ENCODE measurements at regions not wholly inside any gene's neighbourhood (a gene's known extent, or its start where the extent isn't known, plus 50 kb on each side); places are given as distances from the start of the nearest gene placed in this dataset.

DNA sequence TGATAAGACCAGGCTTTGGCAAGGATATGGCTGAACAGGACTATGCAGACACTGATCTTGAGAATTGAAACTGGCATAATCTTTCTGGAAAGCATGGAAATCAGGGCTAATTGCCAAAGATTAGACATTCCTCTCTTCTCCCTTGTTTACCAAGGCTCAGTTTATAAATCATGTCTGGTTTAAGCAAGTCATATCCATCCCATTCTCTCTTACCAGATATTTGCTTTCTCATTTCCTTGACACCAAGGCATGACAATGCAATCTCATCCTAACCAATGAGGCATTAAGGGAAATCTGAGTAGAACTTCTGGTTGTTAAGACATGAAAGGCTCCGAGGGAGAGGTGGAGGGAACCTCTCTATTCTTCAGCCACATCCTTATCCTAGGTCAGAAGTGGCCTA, 110.3 kb upstream of the CEP85L start:
- Mint-ChIP-seq H3K4me1 (peaks cover 2% of the 10 kb centered on the region), H3K27me3 (ENCODE audit: low read depth, poor library complexity) (peaks cover 2% of the 10 kb centered on the region), H3K27ac (no peak overlapping the region), H3K9me3 (no peaks in the 10 kb centered on the region), H3K36me3 (ENCODE audit: low read depth) (no peaks in the 10 kb centered on the region), H3K4me3 (no peak overlapping the region)
- DNase-seq: no peak
- TF ChIP-seq, protein P1, sequence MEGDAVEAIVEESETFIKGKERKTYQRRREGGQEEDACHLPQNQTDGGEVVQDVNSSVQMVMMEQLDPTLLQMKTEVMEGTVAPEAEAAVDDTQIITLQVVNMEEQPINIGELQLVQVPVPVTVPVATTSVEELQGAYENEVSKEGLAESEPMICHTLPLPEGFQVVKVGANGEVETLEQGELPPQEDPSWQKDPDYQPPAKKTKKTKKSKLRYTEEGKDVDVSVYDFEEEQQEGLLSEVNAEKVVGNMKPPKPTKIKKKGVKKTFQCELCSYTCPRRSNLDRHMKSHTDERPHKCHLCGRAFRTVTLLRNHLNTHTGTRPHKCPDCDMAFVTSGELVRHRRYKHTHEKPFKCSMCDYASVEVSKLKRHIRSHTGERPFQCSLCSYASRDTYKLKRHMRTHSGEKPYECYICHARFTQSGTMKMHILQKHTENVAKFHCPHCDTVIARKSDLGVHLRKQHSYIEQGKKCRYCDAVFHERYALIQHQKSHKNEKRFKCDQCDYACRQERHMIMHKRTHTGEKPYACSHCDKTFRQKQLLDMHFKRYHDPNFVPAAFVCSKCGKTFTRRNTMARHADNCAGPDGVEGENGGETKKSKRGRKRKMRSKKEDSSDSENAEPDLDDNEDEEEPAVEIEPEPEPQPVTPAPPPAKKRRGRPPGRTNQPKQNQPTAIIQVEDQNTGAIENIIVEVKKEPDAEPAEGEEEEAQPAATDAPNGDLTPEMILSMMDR (IDR thresholded peaks at IDR 0.05): no peak

DNA sequence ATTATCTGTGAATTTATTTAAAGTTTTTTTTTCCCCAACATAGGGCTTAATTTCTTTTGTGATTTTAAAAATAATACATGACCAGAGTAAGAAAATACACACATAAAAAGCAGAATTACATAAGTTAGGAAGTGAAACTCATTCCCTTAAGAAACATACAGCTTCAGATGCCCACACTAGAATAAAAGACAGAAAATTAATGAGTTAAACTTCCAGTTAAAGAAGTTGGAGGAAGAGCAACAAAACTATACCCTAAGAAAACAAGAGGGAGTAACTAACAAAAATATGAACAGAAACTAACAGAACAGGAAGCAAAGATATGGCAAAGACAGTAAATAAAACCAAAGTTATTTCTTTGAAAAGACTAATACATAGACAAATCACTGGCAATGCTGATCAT, 107.6 kb upstream of the CEP85L start:
- no peak overlapping the region for H3K4me3 Mint-ChIP-seq
- peaks cover 6% of the 10 kb centered on the region for H3K4me1 Mint-ChIP-seq
- H3K27ac Mint-ChIP-seq: no peak overlapping the region
- no peak for DNase-seq
- no peaks in the 10 kb centered on the region for H3K27me3 Mint-ChIP-seq (ENCODE audit: low read depth, poor library complexity)
- H3K9me3 Mint-ChIP-seq: no peaks in the 10 kb centered on the region
- TF ChIP-seq, protein P1 (IDR thresholded peaks at IDR 0.05): no peak
- H3K36me3 Mint-ChIP-seq (ENCODE audit: low read depth): no peaks in the 10 kb centered on the region

DNA sequence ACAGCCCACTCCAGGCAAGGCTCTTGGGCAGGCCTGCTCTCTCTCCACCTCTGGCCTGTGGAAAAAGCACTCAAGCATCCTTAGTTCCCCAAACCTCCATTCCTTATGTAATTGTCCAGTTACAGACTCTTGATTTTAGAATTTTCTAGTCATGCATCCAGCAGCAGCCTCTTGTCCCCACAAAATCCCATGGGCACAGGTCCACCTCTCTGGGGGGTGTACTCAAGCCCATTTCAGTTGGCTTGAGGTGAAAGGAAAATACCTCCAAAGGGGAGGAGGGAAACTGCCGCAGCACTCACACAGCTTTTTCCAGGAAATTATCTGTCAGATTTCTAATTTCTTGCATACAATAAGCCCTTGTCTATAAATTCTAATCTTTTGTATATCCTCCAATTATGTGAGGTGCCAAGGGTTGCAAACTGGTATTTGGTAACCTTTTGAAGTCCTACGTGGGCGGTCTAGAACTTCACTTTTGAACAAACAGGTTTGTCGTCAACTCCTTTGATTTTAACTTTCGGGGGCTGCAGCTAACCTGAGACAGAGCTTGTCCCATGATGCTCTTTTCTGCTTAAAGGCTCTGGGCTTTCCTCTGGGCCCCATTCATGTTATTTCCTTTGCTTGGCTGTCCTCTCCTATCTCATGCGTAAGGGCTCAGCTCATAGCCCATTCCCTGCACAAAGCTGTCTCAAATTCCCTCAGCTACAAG, 104.7 kb upstream of the CEP85L start:
- no peak overlapping the region for H3K4me3 Mint-ChIP-seq
- H3K36me3 Mint-ChIP-seq (ENCODE audit: low read depth): no peaks in the 10 kb centered on the region
- peaks cover 6% of the 10 kb centered on the region for H3K4me1 Mint-ChIP-seq
- peak overlapping the region; percentile 1 for H3K27ac Mint-ChIP-seq
- H3K9me3 Mint-ChIP-seq: no peaks in the 10 kb centered on the region
- no peak for DNase-seq
- no peaks in the 10 kb centered on the region for H3K27me3 Mint-ChIP-seq (ENCODE audit: low read depth, poor library complexity)
- TF ChIP-seq, protein P1 (IDR thresholded peaks at IDR 0.05): no peak

DNA sequence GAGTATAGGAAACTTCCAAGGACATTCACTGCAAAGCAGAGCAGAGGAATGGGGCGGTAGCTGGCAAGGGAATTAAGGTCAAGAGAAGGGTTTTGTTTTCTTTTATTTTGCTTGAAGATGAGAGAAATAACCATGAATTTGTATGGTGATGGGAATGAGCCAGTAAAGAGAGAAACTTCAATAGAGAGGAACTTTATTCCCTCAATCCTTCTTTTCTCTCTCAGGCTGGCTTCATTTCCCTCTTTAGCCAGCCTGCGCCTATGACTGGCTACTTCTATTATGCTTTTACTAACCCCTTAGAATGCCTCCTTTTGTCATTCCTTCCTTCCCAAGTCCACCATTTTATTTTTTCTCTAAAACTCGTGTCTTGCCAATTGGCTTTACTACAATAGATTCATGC, 101.4 kb upstream of the CEP85L start:
- Mint-ChIP-seq H3K9me3 (no peaks in the 10 kb centered on the region), H3K27ac (peak overlapping the region; percentile 21), H3K36me3 (ENCODE audit: low read depth) (no peaks in the 10 kb centered on the region), H3K4me3 (no peak overlapping the region), H3K4me1 (peaks cover 12% of the 10 kb centered on the region), H3K27me3 (ENCODE audit: low read depth, poor library complexity) (no peaks in the 10 kb centered on the region)
- TF ChIP-seq, protein P1 (IDR thresholded peaks at IDR 0.05): no peak
- no peak for DNase-seq

DNA sequence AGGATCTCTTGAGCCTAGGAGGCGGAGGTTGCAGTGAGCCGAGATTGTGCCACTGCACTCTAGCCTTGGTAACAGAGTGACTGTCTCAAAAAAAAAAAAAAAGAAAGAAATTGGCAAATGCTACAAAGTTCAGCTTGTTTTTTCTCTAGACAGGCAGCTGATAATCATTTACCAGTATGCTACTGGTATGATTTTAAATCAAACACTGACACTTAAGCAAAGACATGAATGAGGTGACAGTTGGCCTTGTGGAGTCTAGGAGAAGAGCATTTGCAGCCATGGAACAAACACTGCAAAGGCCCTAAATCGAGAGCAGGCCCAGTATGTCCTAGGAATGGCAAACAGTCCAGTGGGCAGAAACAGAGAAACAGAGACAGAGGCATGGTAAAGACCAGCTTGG, 99.7 kb upstream of the CEP85L start:
- H3K4me3 Mint-ChIP-seq: no peak overlapping the region
- no peak overlapping the region for H3K27ac Mint-ChIP-seq
- no peak for DNase-seq
- H3K9me3 Mint-ChIP-seq: no peaks in the 10 kb centered on the region
- no peaks in the 10 kb centered on the region for H3K36me3 Mint-ChIP-seq (ENCODE audit: low read depth)
- no peaks in the 10 kb centered on the region for H3K27me3 Mint-ChIP-seq (ENCODE audit: low read depth, poor library complexity)
- TF ChIP-seq, protein P1 (IDR thresholded peaks at IDR 0.05): no peak
- H3K4me1 Mint-ChIP-seq: peaks cover 7% of the 10 kb centered on the region

DNA sequence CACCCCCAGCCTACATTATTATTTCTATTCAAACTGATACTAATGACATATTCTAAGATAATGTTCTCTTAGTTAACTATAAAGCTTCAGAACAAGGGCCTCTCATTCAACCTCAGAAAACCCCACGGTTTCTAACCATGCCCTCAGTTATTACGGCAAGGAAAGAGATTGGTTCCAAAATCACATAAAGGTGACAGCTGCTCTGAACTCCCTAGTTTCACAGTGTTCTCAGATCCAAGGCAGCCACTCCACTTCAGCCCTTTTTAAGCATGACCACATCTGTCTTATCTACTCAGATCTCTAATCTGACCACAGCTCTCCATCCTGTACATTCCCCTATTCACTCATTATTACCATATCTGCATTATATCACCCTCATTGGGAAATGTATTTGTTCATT, 98.8 kb upstream of the CEP85L start:
- Mint-ChIP-seq H3K4me1 (peaks cover 7% of the 10 kb centered on the region), H3K27ac (no peak overlapping the region), H3K27me3 (ENCODE audit: low read depth, poor library complexity) (no peaks in the 10 kb centered on the region), H3K36me3 (ENCODE audit: low read depth) (no peaks in the 10 kb centered on the region), H3K9me3 (no peaks in the 10 kb centered on the region), H3K4me3 (no peak overlapping the region)
- TF ChIP-seq, protein P1 (IDR thresholded peaks at IDR 0.05): no peak
- DNase-seq: no peak
